HuH-7 (cell line): ENCODE measurements at regions not wholly inside any gene's neighbourhood (a gene's known extent, or its start where the extent isn't known, plus 50 kb on each side); places are given as distances from the start of the nearest gene placed in this dataset.

Experiments
- DNase-seq: peaks from one replicate; pipeline ENCODE4 v3.0.0; 2011; ENCODE audit warnings: low spot score

- DNase-seq = no peak
Observed at GRCh38 chr2:52139241-52139640, 1107.3 kb upstream of the NRXN1 start.

DNA sequence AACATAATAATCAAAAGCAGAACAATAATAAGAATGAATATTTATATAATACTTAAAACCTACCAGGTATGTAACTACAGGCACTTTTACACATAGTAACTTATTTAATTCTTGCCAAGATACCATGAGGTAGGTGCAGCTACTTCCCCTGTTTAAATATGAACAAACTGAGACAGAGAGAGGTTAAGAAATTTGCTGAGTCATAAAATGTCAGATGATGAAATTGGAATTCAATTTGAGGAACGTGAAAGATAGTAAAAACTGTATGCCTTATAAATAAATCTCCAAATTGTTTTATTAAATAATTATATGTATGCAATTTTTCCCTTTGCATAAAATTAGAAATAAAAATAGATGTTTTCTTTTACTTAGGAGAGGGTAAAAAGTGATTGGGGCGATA, 1103.3 kb upstream of the NRXN1 start:
- no peak for DNase-seq

GRCh38 chr2:52128081-52128480, 1096.1 kb upstream of the NRXN1 start:
- DNase-seq = no peak

DNA sequence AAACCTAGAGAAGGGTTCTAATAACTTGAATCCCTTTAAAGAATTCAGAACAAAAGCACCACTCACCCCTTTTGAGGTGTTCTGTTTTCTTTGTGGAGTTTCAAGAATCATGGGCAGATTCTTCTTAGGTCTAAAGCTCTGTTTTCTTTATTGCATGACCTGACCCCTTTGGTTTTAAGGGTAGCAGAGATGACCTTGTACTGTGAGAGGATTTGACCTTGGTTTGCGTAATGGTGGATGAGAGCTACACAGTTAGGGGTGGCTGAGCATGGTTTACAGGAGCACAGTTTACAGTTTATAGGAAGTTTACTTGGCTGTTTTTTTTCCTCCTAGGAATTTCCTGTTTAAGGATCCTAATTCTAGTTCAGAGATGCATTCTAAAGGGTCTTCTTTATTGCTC, 1095.6 kb upstream of the NRXN1 start:
- no peak for DNase-seq

- DNase-seq = no peak
Observed at GRCh38 chr2:52117299-52117698, 1085.4 kb upstream of the NRXN1 start.

- DNase-seq = no peak
Observed at GRCh38 chr2:52115750-52116149, 1083.8 kb upstream of the NRXN1 start.

GRCh38 chr2:52113338-52113737, 1081.4 kb upstream of the NRXN1 start:
- DNase-seq = no peak

DNA sequence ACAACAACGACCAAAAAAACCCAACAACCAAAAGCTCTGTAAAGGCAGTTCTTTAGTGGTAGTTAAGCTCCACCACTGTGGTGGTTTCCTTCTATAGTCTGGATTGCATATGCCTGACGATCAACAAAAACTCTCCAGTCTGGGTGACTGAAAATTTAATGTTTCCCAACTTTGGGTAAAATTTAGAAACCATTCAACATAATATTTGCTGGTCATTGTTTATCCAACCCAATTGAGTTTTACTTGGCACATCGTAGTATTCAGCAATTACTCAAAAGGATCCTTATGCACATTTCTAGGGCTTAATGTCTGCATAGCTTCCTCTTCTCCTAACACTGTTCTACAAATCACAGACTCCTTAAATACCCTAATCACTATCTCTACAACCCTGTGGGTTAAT, 1080.2 kb upstream of the NRXN1 start:
- no peak for DNase-seq

GRCh38 chr2:52107124-52107523, 1075.2 kb upstream of the NRXN1 start:
- no peak for DNase-seq

- DNase-seq = no peak
Observed at GRCh38 chr2:52097071-52097470, 1065.1 kb upstream of the NRXN1 start.

DNA sequence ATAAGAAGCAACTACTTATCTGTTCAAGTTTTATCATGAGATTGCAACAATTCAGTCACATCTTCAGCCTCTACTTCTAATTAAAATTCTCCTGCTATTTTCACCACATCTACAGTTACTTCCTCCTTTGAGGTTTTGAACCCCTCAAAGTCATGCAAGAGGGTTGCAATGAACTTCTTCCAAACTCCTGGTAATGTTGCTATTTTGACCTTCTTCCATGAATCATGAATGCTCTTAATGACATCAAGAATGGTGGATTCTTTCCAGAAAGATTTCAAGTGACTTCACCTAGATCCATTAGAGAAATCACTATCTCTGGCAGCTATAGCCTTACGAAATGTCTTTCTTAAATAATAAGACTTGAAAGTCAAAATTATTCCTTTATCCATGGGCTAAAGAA, 1052.8 kb upstream of the NRXN1 start:
- DNase-seq = no peak

GRCh38 chr2:52083214-52083613, 1051.3 kb upstream of the NRXN1 start:
- DNase-seq = no peak

DNA sequence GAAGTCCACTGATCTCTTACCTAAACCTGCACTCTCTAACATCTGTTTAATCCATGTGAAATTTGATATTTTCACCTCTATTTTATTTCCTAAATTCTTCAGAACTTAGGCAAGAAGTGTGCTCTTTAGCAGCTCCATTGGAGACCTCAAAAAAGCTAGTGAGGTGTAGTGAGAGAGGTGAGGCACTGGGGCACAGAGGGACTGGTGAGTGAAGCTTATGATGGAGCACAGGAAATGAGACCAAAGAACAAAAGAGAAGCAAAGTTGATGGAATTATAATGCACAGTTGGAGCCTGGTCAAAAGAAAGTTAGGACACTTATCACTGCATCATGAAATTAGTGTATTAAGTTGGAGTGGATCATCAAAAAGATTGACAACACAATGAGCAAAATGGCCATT, 1050.7 kb upstream of the NRXN1 start:
- DNase-seq = no peak

GRCh38 chr2:52079602-52080001, 1047.7 kb upstream of the NRXN1 start:
- DNase-seq = no peak

GRCh38 chr2:52077159-52077558, 1045.2 kb upstream of the NRXN1 start:
- DNase-seq = no peak

DNA sequence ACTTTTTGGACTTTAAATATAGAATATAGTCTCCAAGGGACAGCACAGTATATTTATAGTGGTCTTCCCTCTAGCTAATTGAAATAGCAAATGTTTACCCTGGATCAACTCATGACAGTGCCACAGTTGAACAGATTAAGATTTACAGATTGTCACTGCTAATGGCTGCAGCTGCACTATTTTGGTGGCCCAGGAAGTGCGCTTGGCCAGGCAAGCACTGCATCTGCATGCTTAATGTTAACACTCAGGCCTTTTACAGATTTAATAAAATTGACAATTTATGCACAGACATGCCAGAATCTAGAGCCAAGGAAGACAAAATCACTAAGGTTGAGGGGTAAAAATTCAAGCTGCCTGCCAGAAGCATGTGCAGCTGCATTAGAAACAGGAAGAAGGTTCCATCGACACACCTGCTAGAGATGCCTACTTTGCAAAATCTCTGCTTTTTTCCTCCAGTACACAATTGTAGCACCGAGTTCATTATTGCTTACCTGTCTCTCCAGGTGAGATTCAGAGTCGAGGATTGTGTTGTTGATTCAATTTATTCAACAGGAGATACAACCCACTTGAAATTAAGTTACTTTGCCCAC, 1042.3 kb upstream of the NRXN1 start:
- no peak for DNase-seq

DNA sequence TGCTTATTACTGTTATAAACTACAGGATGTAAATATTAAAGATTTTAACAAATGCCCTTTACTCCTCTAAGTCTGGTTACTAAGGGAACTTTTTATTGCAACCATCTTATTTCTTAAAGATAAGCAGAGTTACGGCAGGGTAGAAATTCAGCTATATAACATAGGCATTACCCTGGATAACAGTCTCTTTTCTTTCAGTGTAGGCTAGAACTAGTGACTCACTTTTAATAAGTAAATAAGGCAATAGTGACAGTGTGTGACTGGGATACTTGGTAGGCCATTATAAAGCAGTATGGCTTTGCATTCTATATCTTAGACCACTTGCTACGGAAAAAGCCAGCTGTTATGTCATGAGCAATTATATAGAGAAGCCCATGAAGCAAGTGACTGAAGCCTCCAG, 1041.0 kb upstream of the NRXN1 start:
- no peak for DNase-seq

- no peak for DNase-seq
Observed at GRCh38 chr2:52070665-52071064, 1038.7 kb upstream of the NRXN1 start.

DNA sequence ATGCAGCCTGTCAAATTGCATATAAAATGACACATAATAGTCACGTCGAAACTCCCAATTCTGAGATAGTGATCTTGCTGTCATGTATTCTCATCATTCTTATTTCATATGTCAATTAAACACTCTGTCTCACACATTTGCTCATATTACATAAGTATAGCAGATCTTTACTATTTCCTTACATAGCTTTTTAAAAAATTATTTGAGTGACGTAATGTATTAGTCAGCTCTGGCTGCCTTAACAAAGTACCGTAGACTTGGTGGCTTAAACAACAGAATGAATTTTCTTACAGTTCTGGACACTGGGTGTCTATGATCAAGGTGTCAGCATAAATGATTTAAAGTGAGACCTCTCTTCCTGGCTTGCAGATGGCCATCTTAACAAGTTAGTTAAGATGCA, 1032.3 kb upstream of the NRXN1 start:
- DNase-seq = no peak

DNA sequence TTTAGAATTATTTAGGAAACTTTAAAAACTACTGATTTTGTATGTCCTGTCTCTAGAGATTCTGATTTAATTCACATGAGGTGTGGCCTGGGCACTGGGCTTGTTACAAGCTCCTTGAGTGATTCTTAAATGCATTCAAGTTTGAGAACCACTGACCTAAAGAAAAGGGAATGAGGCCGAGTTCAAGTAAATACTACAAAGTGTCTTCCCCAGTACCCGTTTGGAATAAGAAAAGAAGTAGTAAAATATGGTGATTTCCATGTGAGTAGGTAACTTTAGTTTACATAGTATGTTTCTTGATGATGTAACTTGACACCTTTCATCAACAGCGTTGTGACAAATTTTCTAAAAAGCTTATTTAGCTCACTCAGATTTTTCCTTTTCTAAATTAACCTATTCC, 1022.9 kb upstream of the NRXN1 start:
- DNase-seq = no peak

GRCh38 chr2:52036853-52037252, 1004.9 kb upstream of the NRXN1 start:
- DNase-seq = no peak

- no peak for DNase-seq
Observed at GRCh38 chr2:52036024-52036423, 1004.1 kb upstream of the NRXN1 start.

- no peak for DNase-seq
Observed at GRCh38 chr2:52035391-52035790, 1003.5 kb upstream of the NRXN1 start.

DNA sequence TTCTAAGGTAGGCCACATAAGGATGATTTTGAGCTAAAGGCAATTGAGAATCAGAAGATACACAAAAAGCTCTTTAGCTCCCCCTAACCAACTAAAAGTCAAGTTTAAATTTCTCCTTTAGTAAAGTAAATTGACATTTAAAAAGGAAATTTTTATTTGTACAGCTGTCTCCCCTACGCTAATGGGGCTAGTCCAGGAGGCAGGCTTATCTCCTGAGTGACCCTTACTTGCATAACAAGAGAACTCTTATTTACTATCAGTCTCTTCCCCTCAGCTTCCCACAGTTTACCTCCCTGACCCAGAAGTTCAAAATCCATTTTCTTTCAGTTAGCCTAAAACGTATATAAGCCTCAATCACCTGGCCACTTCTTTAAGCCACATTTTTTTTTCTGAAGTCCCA, 1002.8 kb upstream of the NRXN1 start:
- DNase-seq = peak; percentile 8

DNA sequence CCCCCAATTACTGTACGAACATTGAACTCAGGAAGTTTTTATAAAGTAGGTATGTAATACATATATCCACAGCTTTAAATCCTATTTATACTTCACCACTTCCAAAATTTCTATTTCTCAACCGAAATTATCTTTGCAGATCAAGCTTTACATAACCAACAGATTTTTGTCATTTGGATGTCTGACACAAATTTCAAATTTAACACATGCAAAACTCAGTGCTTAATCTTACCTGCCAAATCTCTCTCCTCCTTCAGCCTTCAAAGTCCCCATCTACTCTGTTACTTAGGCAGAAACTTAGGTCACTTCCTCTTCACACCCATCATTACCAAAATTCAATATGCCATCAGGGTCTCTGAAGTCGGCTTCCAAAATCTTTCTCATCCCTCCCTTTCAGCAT, 990.1 kb upstream of the NRXN1 start:
- no peak for DNase-seq
